MM.1S (cell line): ENCODE measurements at regions not wholly inside any gene's neighbourhood (a gene's known extent, or its start where the extent isn't known, plus 50 kb on each side); places are given as distances from the start of the nearest gene placed in this dataset.

ENCODE experiments used
- DNase-seq: peaks from one replicate; pipeline ENCODE4 v3.0.0-alpha.2; 2015
- H2AFZ ChIP-seq: fragments of 300-600 bp; sonication (generic); 2 replicates; pipeline ENCODE4 v1.6.0; 2016; ENCODE audit warnings: antibody characterized with exemption, low read length
- H3F3A ChIP-seq: fragments of 300-600 bp; sonication (generic); 2 replicates; pipeline ENCODE4 v1.6.1; 2016; ENCODE audit warnings: mild to moderate bottlenecking, antibody characterized with exemption, low read length, moderate library complexity, mixed read lengths; ENCODE audit not compliant: insufficient read depth
- H3K27ac ChIP-seq: fragments of 300-600 bp; sonication (generic); 2 replicates; pipeline ENCODE4 v1.5.1; 2016; ENCODE audit warnings: mild to moderate bottlenecking, low read length
- H3K27me3 ChIP-seq: fragments of 300-600 bp; sonication (generic); replicated peaks from 2 replicates; pipeline ENCODE4 v1.6.0; 2016; ENCODE audit warnings: low read length; ENCODE audit not compliant: insufficient read depth
- H3K36me3 ChIP-seq: fragments of 300-600 bp; sonication (generic); replicated peaks from 2 replicates; pipeline ENCODE4 v1.6.1; 2016; ENCODE audit warnings: mild to moderate bottlenecking, low read length, mixed read lengths; ENCODE audit not compliant: insufficient read depth
- H3K4me1 ChIP-seq: fragments of 300-600 bp; sonication (generic); 2 replicates; pipeline ENCODE4 v1.6.1; 2016; ENCODE audit warnings: low read length, mixed read lengths
- H3K4me2 ChIP-seq: fragments of 300-600 bp; sonication (generic); 2 replicates; pipeline ENCODE4 v1.6.0; 2016; ENCODE audit warnings: low read depth, low read length
- H3K4me3 ChIP-seq: fragments of 300-600 bp; sonication (generic); 2 replicates; pipeline ENCODE4 v1.5.1; 2016; ENCODE audit warnings: low read length, mixed read lengths
- H3K79me2 ChIP-seq: fragments of 300-600 bp; sonication (generic); 2 replicates; pipeline ENCODE4 v1.6.1; 2016; ENCODE audit warnings: mixed run types, low read length, mixed read lengths
- H3K9ac ChIP-seq: fragments of 300-600 bp; sonication (generic); 2 replicates; pipeline ENCODE4 v1.6.1; 2016; ENCODE audit warnings: low read length, mixed read lengths
- H3K9me2 ChIP-seq: fragments of 300-600 bp; sonication (generic); replicated peaks from 2 replicates; pipeline ENCODE4 v1.6.1; 2016; ENCODE audit warnings: mild to moderate bottlenecking, low read length, mixed read lengths; ENCODE audit not compliant: insufficient read depth
- H3K9me3 ChIP-seq: fragments of 300-600 bp; sonication (generic); replicated peaks from 2 replicates; pipeline ENCODE4 v1.6.1; 2016; ENCODE audit warnings: mild to moderate bottlenecking, low read length, mixed read lengths; ENCODE audit not compliant: insufficient read depth
- H4K20me1 ChIP-seq: fragments of 300-600 bp; sonication (generic); 2 replicates; pipeline ENCODE4 v1.6.1; 2016; ENCODE audit warnings: mild to moderate bottlenecking, low read length, moderate library complexity, mixed read lengths; ENCODE audit not compliant: insufficient read depth
- EZH2 ChIP-seq: fragments of 300-600 bp; sonication (generic); optimal IDR thresholded peaks from 2 replicates; pipeline ENCODE3; 2017; ENCODE audit warnings: low read depth, mild to moderate bottlenecking, antibody characterized with exemption, low read length, mixed read lengths
- EZH2phosphoT487 ChIP-seq: fragments of 300-600 bp; sonication (generic); IDR thresholded peaks from 2 replicates; pipeline ENCODE4 v1.6.1; 2018; ENCODE audit warnings: antibody characterized with exemption, low read length
- TF ChIP-seq, protein P1 (sequence below): fragments of 300-600 bp; sonication (generic); IDR thresholded peaks from 2 replicates; pipeline ENCODE4 v1.5.1; 2016; ENCODE audit warnings: antibody characterized with exemption, low read length, mixed read lengths

DNA sequence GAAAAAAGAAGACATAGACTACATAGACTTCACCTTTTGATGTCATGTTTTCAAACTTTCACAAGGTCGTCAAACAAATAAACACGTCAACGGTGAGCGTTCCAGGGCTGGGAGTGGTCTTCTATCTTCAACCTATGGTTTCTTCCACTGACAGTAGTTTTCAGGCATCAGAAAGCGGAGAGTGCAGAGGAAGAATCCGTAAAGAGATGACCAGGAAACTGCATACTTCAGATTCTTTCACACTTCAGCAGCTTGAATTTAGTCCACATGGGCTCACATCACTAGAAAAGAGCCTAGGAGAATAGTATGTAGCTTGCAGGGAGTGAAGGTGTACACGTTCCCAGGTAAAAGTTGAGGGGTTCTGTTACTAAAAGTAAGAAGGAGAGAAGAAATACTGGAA lies 58.5 kb downstream of the NPY1R start:
- Histone ChIP-seq H3K9ac (no peak overlapping the region), H3K36me3 (no peaks in the 10 kb centered on the region), H3K79me2 (no peaks in the 10 kb centered on the region), H2AFZ (no peak overlapping the region), H3K9me2 (no peaks in the 10 kb centered on the region), H3K27me3 (no peaks in the 10 kb centered on the region), H3K4me2 (no peak overlapping the region), H3K9me3 (no peaks in the 10 kb centered on the region), H4K20me1 (no peaks in the 10 kb centered on the region), H3K4me1 (no peaks in the 10 kb centered on the region), H3F3A (no peaks in the 10 kb centered on the region), H3K4me3 (no peak overlapping the region), H3K27ac (no peak overlapping the region)
- TF ChIP-seq EZH2phosphoT487 (no peak), EZH2 (no peak)
- TF ChIP-seq, protein P1, sequence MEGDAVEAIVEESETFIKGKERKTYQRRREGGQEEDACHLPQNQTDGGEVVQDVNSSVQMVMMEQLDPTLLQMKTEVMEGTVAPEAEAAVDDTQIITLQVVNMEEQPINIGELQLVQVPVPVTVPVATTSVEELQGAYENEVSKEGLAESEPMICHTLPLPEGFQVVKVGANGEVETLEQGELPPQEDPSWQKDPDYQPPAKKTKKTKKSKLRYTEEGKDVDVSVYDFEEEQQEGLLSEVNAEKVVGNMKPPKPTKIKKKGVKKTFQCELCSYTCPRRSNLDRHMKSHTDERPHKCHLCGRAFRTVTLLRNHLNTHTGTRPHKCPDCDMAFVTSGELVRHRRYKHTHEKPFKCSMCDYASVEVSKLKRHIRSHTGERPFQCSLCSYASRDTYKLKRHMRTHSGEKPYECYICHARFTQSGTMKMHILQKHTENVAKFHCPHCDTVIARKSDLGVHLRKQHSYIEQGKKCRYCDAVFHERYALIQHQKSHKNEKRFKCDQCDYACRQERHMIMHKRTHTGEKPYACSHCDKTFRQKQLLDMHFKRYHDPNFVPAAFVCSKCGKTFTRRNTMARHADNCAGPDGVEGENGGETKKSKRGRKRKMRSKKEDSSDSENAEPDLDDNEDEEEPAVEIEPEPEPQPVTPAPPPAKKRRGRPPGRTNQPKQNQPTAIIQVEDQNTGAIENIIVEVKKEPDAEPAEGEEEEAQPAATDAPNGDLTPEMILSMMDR: no peak
- no peak for DNase-seq

DNA sequence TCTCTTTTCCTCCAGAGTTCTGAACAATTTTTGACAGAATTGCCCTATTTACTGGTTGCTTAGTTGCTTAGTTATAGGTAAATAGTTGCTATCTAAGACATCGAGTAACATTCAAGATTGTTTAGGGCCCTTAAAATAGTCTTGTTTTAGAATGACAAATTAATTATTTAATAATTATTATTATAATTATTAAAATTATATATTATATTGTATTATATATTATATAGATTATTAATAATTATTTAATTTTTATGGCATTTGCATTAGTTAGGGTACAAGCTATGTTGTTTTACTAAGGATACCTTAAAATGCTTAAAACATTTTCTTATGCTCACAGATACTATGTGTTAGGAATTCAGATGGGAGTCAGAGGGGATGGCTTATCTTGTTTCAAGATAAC lies 59.2 kb downstream of the NPY1R start:
- no peak overlapping the region for H3K27ac ChIP-seq
- no peaks in the 10 kb centered on the region for H3K27me3 ChIP-seq
- no peak overlapping the region for H3K4me3 ChIP-seq
- no peaks in the 10 kb centered on the region for H3K9me3 ChIP-seq
- no peak overlapping the region for H3K4me2 ChIP-seq
- H4K20me1 ChIP-seq: no peaks in the 10 kb centered on the region
- no peaks in the 10 kb centered on the region for H3K36me3 ChIP-seq
- H2AFZ ChIP-seq: no peak overlapping the region
- no peak for TF ChIP-seq EZH2
- TF ChIP-seq, protein P1: no peak
- no peak for TF ChIP-seq EZH2phosphoT487
- no peaks in the 10 kb centered on the region for H3K4me1 ChIP-seq
- H3K9me2 ChIP-seq: no peaks in the 10 kb centered on the region
- no peak overlapping the region for H3K9ac ChIP-seq
- H3F3A ChIP-seq: no peaks in the 10 kb centered on the region
- H3K79me2 ChIP-seq: no peaks in the 10 kb centered on the region
- no peak for DNase-seq

DNA sequence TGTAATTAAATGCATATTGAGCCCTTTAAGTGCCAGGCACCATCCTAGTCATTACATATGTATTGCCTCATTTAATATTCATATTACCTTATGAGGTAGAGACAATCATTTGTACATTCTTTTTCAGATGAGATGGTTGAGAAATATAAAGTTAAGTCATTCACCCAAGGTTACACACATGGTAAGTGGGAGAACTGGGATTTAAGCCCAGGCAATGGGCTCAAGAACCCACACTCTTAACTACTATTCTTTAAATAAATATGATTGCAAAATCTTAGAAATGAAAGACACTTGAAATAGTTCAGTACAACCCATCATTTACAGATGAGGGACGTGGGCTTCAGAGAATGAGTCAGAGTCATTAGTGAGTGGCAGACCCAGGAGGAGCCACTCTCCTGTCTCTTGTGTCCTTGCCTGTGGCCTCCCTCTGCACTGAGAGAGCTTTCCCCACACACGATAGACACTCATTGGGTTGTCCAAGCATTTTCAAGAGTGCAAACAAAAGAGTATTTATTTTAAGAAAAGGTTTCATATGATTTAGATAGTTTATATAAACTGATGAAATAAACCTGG lies 60.8 kb downstream of the NPY1R start:
- H3K9ac ChIP-seq: no peak overlapping the region
- TF ChIP-seq, protein P1: no peak
- TF ChIP-seq EZH2: no peak
- no peaks in the 10 kb centered on the region for H3K9me3 ChIP-seq
- DNase-seq: no peak
- no peak overlapping the region for H3K4me3 ChIP-seq
- H3K27me3 ChIP-seq: no peaks in the 10 kb centered on the region
- no peak overlapping the region for H3K27ac ChIP-seq
- H4K20me1 ChIP-seq: no peaks in the 10 kb centered on the region
- no peaks in the 10 kb centered on the region for H3K9me2 ChIP-seq
- no peak overlapping the region for H3K4me2 ChIP-seq
- no peak overlapping the region for H2AFZ ChIP-seq
- H3K79me2 ChIP-seq: no peaks in the 10 kb centered on the region
- no peaks in the 10 kb centered on the region for H3K36me3 ChIP-seq
- H3F3A ChIP-seq: no peaks in the 10 kb centered on the region
- H3K4me1 ChIP-seq: no peaks in the 10 kb centered on the region
